ENCODE measurements at regions not wholly inside any gene's neighbourhood (a gene's known extent, or its start where the extent isn't known, plus 50 kb on each side); places are given as distances from the start of the nearest gene placed in this dataset.

DNA sequence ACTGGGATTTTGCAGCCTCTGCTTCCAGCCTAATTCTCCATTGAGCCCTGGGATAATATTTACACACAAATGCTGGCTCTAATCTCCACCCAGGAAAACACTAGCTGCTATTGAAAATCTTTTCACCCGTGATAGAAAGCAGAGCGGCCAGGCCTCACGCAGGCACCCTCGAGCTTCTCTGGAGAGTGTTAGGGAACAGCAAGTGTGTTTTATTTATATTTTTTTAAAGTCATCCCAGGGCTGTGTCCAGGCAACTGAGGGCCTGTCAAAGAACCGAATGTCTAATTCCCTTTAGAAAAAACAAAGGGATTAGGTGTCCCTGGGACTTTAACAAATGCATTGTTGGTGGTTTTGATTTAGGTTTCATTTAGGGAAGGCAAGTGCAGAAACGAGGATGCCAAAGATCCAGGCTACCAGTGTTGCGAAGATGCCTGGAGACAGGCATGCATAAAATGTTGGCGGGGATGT is 51.2 kb upstream of the SPRY4 start:
- TF ChIP-seq POLR2A (IDR thresholded peaks at IDR 0.05; ENCODE audit: low read depth, low read length) (no peak), POLR2AphosphoS5 (IDR thresholded peaks at IDR 0.05; ENCODE audit: low read depth, low read length) (no peak), POU2F2 (IDR thresholded peaks at IDR 0.05; ENCODE audit: low read depth, low read length) (no peak), SPI1 (IDR thresholded peaks at IDR 0.05; ENCODE audit: low read depth, low read length) (no peak)

Measured in GM12891 (cell line).